ENCODE measurements at regions not wholly inside any gene's neighbourhood (a gene's known extent, or its start where the extent isn't known, plus 50 kb on each side); places are given as distances from the start of the nearest gene placed in this dataset.
"Not testable (repeated sequence)": the region's sequence is repeated elsewhere in the genome, so short reads cannot be mapped to it uniquely, and the experiment has no call there.

DNA sequence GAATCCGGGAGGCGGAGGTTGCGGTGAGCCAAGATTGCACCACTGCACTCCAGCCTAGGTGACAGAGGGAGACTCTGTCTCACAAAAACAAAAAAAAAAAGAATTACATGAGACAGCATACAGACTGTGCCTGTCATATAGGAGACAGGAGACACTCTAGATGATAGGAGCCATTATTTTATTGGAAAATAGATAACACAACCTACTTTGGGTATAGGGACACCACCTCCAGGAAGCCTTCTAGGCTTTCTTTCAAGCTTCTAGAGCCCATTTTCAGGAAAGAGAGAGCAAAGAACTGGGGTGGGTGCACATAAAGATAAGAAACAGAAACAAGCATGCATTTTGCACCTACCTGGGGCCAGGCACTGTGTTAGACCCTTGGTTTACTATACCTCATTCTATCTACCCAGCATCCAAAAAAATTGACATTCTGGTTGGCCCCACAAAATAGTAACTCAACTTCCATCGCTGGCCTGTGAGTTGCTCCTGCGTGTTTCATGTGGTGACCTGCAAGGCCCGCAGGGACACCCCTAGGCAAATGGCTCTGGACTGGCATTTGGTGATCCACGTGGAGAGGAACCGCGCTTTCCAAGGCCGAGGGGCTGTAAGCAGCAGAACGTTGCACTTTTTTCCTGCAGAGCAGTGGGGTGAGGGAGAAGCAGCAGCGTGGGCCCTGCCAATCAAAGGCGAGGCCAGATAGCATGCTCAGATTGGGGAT lies 57.1 kb upstream of the CACUL1 start:
- H3K9me3 Mint-ChIP-seq, result no peaks in the 10 kb centered on the region
- no peak overlapping the region for H3K4me3 Mint-ChIP-seq
- H3K4me1 Mint-ChIP-seq, result peaks cover 39% of the 10 kb centered on the region

GRCh38 chr10:118812393-118812740 lies 57.6 kb upstream of the CACUL1 start:
- no peaks in the 10 kb centered on the region for H3K9me3 Mint-ChIP-seq
- no peaks in the 10 kb centered on the region for H3K36me3 Mint-ChIP-seq (ENCODE audit: low read depth)
- DNase-seq, result peak; percentile 10
- no peak overlapping the region for H3K27ac Mint-ChIP-seq
- TF ChIP-seq, protein P1, sequence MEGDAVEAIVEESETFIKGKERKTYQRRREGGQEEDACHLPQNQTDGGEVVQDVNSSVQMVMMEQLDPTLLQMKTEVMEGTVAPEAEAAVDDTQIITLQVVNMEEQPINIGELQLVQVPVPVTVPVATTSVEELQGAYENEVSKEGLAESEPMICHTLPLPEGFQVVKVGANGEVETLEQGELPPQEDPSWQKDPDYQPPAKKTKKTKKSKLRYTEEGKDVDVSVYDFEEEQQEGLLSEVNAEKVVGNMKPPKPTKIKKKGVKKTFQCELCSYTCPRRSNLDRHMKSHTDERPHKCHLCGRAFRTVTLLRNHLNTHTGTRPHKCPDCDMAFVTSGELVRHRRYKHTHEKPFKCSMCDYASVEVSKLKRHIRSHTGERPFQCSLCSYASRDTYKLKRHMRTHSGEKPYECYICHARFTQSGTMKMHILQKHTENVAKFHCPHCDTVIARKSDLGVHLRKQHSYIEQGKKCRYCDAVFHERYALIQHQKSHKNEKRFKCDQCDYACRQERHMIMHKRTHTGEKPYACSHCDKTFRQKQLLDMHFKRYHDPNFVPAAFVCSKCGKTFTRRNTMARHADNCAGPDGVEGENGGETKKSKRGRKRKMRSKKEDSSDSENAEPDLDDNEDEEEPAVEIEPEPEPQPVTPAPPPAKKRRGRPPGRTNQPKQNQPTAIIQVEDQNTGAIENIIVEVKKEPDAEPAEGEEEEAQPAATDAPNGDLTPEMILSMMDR (IDR thresholded peaks at IDR 0.05), result no peak
- peaks cover 13% of the 10 kb centered on the region for H3K27me3 Mint-ChIP-seq (ENCODE audit: low read depth, poor library complexity)
- no peak overlapping the region for H3K4me3 Mint-ChIP-seq
- peaks cover 39% of the 10 kb centered on the region for H3K4me1 Mint-ChIP-seq

More for the DNA sequence above, 57.1 kb upstream of the CACUL1 start:
- Mint-ChIP-seq H3K36me3 (ENCODE audit: low read depth) (no peaks in the 10 kb centered on the region), H3K27ac (no peak overlapping the region), H3K27me3 (ENCODE audit: low read depth, poor library complexity) (peaks cover 9% of the 10 kb centered on the region)
- TF ChIP-seq, protein P1 (IDR thresholded peaks at IDR 0.05), result no peak
- DNase-seq, result no peak

DNA sequence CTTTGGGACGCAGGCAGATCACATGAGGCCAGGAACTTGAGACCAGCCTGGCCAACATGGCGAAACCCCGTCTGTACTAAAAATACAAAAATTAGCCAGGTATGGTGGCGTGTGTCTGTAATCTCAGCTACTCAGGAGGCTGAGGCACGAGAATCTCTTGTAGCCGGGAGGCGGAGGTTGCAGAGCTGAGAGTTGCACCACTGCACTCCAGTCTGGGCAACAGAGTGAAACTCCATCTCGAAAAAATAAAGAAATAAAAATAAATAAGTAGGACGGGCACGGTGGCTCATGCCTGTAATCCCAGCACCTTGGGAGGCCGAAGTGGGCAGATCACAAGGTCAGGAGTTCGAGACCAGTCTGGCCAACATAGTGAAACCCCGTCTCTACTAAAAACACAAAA lies 58.2 kb upstream of the CACUL1 start:
- not testable (repeated sequence) for H3K4me3 Mint-ChIP-seq, H3K27ac Mint-ChIP-seq

GRCh38 chr10:118816471-118817168 lies 61.9 kb upstream of the CACUL1 start:
- H3K27ac Mint-ChIP-seq, result no peak overlapping the region
- TF ChIP-seq, protein P1 (IDR thresholded peaks at IDR 0.05), result no peak
- peaks cover 13% of the 10 kb centered on the region for H3K4me1 Mint-ChIP-seq
- peaks cover 13% of the 10 kb centered on the region for H3K27me3 Mint-ChIP-seq (ENCODE audit: low read depth, poor library complexity)
- no peak overlapping the region for H3K4me3 Mint-ChIP-seq
- H3K9me3 Mint-ChIP-seq, result no peaks in the 10 kb centered on the region
- no peaks in the 10 kb centered on the region for H3K36me3 Mint-ChIP-seq (ENCODE audit: low read depth)
- DNase-seq, result no peak

More for the DNA sequence above, 58.2 kb upstream of the CACUL1 start:
- peaks cover 38% of the 10 kb centered on the region for H3K4me1 Mint-ChIP-seq
- H3K36me3 Mint-ChIP-seq (ENCODE audit: low read depth); DNase-seq; H3K9me3 Mint-ChIP-seq: not testable (repeated sequence)
- H3K27me3 Mint-ChIP-seq (ENCODE audit: low read depth, poor library complexity), result peaks cover 13% of the 10 kb centered on the region

DNA sequence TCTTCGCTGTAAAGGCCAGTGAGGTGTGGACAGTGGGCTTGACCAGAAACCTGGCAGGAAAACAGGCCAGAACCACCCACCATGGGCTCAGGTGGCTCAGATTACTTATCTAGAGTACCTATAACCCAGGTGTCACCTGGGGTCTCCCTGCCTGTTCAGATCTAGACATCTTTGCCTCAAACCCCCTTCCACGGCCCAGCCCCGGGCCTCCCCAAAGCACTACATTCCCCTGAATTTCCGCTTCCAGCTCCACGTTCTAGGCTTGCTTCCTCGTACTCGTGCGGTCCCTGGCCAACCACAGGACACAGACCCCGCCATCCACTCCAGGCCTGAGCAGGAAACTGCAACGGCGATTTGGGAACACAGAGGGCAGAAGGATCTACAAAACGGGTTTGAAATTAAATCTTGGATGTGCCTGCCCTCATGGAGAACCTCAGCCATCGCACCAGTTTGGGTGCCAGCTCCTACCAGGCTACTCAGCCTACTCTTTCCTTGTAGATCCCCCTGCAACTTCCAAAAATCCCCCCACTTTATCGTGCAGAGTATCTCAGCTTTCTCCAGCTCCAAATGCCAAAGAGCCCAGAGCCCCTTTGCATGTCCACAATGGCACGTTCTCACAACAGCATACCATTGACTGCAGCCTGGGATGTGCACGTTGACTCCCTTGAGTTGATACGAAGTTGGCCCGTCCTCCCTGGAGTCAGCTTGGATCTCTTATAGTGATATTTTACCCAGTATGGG lies 62.7 kb upstream of the CACUL1 start:
- TF ChIP-seq, protein P1 (IDR thresholded peaks at IDR 0.05), result no peak
- H3K9me3 Mint-ChIP-seq, result no peaks in the 10 kb centered on the region
- DNase-seq, result no peak
- no peak overlapping the region for H3K27ac Mint-ChIP-seq
- peaks cover 13% of the 10 kb centered on the region for H3K27me3 Mint-ChIP-seq (ENCODE audit: low read depth, poor library complexity)
- H3K36me3 Mint-ChIP-seq (ENCODE audit: low read depth), result no peaks in the 10 kb centered on the region
- peaks cover 5% of the 10 kb centered on the region for H3K4me1 Mint-ChIP-seq
- H3K4me3 Mint-ChIP-seq, result no peak overlapping the region

- Mint-ChIP-seq H3K4me3 (no peak overlapping the region), H3K4me1 (no peaks in the 10 kb centered on the region), H3K27ac (no peak overlapping the region), H3K9me3 (no peaks in the 10 kb centered on the region), H3K27me3 (ENCODE audit: low read depth, poor library complexity) (peaks cover 13% of the 10 kb centered on the region), H3K36me3 (ENCODE audit: low read depth) (no peaks in the 10 kb centered on the region)
- no peak for DNase-seq
- TF ChIP-seq, protein P1 (IDR thresholded peaks at IDR 0.05), result no peak
These were observed 64.0 kb upstream of the CACUL1 start for GRCh38 chr10:118818621-118819221.
